ENCODE measurements at regions not wholly inside any gene's neighbourhood (a gene's known extent, or its start where the extent isn't known, plus 50 kb on each side); places are given as distances from the start of the nearest gene placed in this dataset.

DNA sequence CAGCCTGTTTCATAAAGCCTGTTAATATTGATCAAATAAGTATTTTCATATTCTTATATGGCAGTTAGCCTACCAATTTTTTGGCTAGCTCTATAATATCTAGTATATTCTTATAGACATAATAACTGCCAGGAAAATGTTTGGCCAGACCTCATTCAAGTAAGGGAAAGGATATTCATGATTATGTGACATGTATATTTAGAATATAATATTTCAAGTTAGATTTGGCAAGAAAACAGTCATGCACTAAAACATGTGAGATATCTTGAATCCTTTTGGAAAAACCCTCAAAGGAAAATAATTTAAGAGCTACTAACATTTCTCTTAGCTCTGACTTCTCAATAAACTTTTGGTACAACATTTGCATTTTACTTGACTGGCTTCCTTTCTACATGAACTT lies 694.1 kb downstream of the PLCL1 start:
- TF ChIP-seq CTCF (IDR thresholded peaks at IDR 0.05; ENCODE audit: borderline replicate concordance, control extremely low read depth, extremely low read depth, insufficient read depth, missing control alignments): no peak
- no peak for DNase-seq (ENCODE audit: low spot score)
- in situ Hi-C loops (cut with MboI; ENCODE audit: low sequenced_read_pairs, unreplicated experiment): no loop called here

DNA sequence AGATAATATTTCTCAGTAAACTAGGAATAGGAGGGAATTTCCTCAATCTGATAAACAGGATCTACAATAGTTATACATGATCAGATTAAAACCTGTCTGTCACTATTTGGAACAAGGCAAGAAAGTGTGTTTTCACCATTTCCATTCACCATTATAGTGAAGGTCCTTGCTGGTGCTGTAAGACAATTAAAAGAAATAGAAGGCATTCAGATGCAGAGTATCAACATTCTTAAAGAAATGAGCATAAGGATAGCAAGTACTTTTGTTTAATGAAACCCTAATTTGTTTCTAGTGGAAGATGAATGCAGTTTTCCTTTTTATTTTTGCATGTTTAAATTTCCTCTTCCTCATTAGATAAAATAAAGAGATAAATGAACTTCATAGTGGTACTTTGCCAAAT lies 693.7 kb downstream of the PLCL1 start:
- no peak for DNase-seq (ENCODE audit: low spot score)
- TF ChIP-seq CTCF (IDR thresholded peaks at IDR 0.05; ENCODE audit: borderline replicate concordance, control extremely low read depth, extremely low read depth, insufficient read depth, missing control alignments): no peak
- in situ Hi-C loops (cut with MboI; ENCODE audit: low sequenced_read_pairs, unreplicated experiment): no loop called here

- DNase-seq (ENCODE audit: low spot score): no peak
- in situ Hi-C loops (cut with MboI; ENCODE audit: low sequenced_read_pairs, unreplicated experiment): no loop called here
- no peak for TF ChIP-seq CTCF (IDR thresholded peaks at IDR 0.05; ENCODE audit: borderline replicate concordance, control extremely low read depth, extremely low read depth, insufficient read depth, missing control alignments)
These were observed 690.5 kb downstream of the PLCL1 start for GRCh38 chr2:198494931-198495330.

- DNase-seq (ENCODE audit: low spot score): no peak
- no peak for TF ChIP-seq CTCF (IDR thresholded peaks at IDR 0.05; ENCODE audit: borderline replicate concordance, control extremely low read depth, extremely low read depth, insufficient read depth, missing control alignments)
- in situ Hi-C loops (cut with MboI; ENCODE audit: low sequenced_read_pairs, unreplicated experiment): no loop called here
These were observed 686.4 kb downstream of the PLCL1 start for GRCh38 chr2:198490748-198491147.

- in situ Hi-C loops (cut with MboI; ENCODE audit: low sequenced_read_pairs, unreplicated experiment): no loop called here
- DNase-seq (ENCODE audit: low spot score): no peak
- no peak for TF ChIP-seq CTCF (IDR thresholded peaks at IDR 0.05; ENCODE audit: borderline replicate concordance, control extremely low read depth, extremely low read depth, insufficient read depth, missing control alignments)
These were observed 684.6 kb downstream of the PLCL1 start for GRCh38 chr2:198488964-198489363.

DNA sequence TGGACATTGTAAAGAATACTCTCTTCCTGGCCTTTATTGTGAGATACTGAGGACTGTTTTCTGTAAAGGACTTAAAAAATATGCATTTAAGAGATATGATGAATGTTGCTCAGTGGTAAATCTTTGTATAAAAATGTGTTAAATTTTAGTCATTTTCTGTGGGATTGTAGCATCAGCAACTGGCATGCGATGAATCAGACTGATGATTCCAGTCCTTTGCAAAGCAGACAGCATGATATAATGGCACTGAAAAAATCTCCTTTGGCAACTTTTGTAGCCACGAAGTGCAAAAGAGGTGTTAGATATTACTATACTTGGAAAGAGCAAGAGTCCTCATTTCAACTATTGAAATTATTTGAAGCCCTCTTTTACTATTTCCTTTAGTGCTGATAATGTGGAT lies 678.7 kb downstream of the PLCL1 start:
- in situ Hi-C loops (cut with MboI; ENCODE audit: low sequenced_read_pairs, unreplicated experiment): no loop called here
- no peak for DNase-seq (ENCODE audit: low spot score)
- TF ChIP-seq CTCF (IDR thresholded peaks at IDR 0.05; ENCODE audit: borderline replicate concordance, control extremely low read depth, extremely low read depth, insufficient read depth, missing control alignments): no peak

DNA sequence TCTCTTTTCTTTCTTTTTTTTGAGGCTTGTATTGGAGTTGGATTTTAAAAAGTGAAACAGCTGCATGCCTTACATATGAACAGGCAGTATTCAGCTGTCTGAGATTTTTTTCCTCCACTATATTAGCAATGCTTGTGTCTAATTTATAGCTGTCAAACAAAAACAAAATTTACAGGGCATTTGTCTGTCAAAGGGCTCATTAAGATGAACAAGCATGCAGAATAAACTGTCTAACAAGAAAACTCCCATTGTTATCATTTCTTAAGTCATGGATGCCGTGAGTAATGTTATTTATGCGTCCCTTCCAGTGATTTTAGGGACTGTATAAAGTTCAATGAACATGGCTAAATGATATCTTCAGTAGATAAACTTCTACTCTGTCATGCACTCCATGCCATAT lies 674.7 kb downstream of the PLCL1 start:
- no peak for TF ChIP-seq CTCF (IDR thresholded peaks at IDR 0.05; ENCODE audit: borderline replicate concordance, control extremely low read depth, extremely low read depth, insufficient read depth, missing control alignments)
- in situ Hi-C loops (cut with MboI; ENCODE audit: low sequenced_read_pairs, unreplicated experiment): no loop called here
- DNase-seq (ENCODE audit: low spot score): no peak
